Panc1 (cell line): ENCODE measurements at regions not wholly inside any gene's neighbourhood (a gene's known extent, or its start where the extent isn't known, plus 50 kb on each side); places are given as distances from the start of the nearest gene placed in this dataset.
"Not testable (repeated sequence)": the region's sequence is repeated elsewhere in the genome, so short reads cannot be mapped to it uniquely, and the experiment has no call there.

ENCODE experiments used
- ATAC-seq: fragments of 200-7000 bp; cut with Tn5 transposase; 2 replicates; pipeline ENCODE4 v1.9.1; 2020; ENCODE audit warnings: mild to moderate bottlenecking, moderate library complexity
- BruUV-seq: library from RNA; stranded (reverse); fragments of 400-500 nt; replicated peaks from 2 replicates; lab custom pipeline; 2021; lab: Mats Ljungman, UMichigan
- CTCF ChIA-PET: fragments of 300-600 bp; sonication (Branson Sonifier 250); formaldehyde crosslinking; loops from one replicate; lab custom pipeline; 2022; ENCODE audit warnings: antibody characterized with exemption; lab: Charles Lee
- POLR2A ChIA-PET: fragments of 300-600 bp; sonication (Branson Sonifier 250); formaldehyde crosslinking; loops from one replicate; lab custom pipeline; 2022; ENCODE audit warnings: antibody characterized with exemption; lab: Charles Lee
- DNase-seq: peaks from one replicate; pipeline ENCODE4 v3.0.0-alpha.2; 2010; ENCODE audit warnings: low read depth, low spot score
- H3K27ac ChIP-seq: 2 replicates; pipeline ENCODE4 v1.5.1; 2011; ENCODE audit warnings: mild to moderate bottlenecking, low read length, inconsistent platforms
- H3K27me3 ChIP-seq: fragments of 200-500 bp; sonication (Bioruptor generic); 2 replicates; pipeline ENCODE4 v1.6.0; 2014; ENCODE audit warnings: low read length, inconsistent platforms; ENCODE audit not compliant: control insufficient read depth, insufficient read depth
- H3K36me3 ChIP-seq: fragments of 200-500 bp; sonication (Bioruptor generic); 2 replicates; pipeline ENCODE4 v1.5.1; 2014; ENCODE audit warnings: inconsistent platforms, mild to moderate bottlenecking, low read length, moderate library complexity; ENCODE audit not compliant: control insufficient read depth, insufficient read depth
- H3K4me1 ChIP-seq: 2 replicates; pipeline ENCODE4 v1.5.1; 2011; ENCODE audit warnings: inconsistent platforms, mild to moderate bottlenecking, low read length, moderate library complexity; ENCODE audit not compliant: control insufficient read depth, insufficient read depth
- H3K4me3 ChIP-seq, 2 experiments: 2 replicates each; pipeline ENCODE4 v1.5.1; 2011 to 2012; ENCODE audit warnings: low read depth in 2 of 2, low read length in 2 of 2, mild to moderate bottlenecking in 2 of 2, inconsistent platforms in 1 of 2, moderate library complexity in 1 of 2
- H3K9me3 ChIP-seq: fragments of 200-500 bp; sonication (Bioruptor generic); 2 replicates; pipeline ENCODE4 v1.5.1; 2014; ENCODE audit warnings: low read depth, mild to moderate bottlenecking, inconsistent platforms, low read length, moderate library complexity; ENCODE audit not compliant: control insufficient read depth, insufficient read depth
- CTCF ChIP-seq: fragments of 450-650 bp; IDR thresholded peaks from 2 replicates; pipeline ENCODE4 v1.5.1; 2017; ENCODE audit warnings: mild to moderate bottlenecking
- POLR2AphosphoS5 ChIP-seq: IDR thresholded peaks from 2 replicates; pipeline ENCODE4 v1.6.1; 2012; ENCODE audit warnings: mild to moderate bottlenecking, low read depth, low read length, moderate library complexity
- SIN3A ChIP-seq: IDR thresholded peaks from 2 replicates; pipeline ENCODE4 v1.6.1; 2012; ENCODE audit warnings: low read depth, mild to moderate bottlenecking, low read length, moderate library complexity, borderline replicate concordance; ENCODE audit not compliant: insufficient read depth
- TCF7L2 ChIP-seq: IDR thresholded peaks from 2 replicates; pipeline ENCODE4 v1.6.1; 2011; ENCODE audit warnings: mild to moderate bottlenecking, low read depth, low read length, inconsistent platforms
- in situ Hi-C: cut with HindIII; loops from 2 replicates; pipeline ENCODE4 v1.10.0; 2016; ENCODE audit warnings: low sequenced_read_pairs, low pct_unique_long_range_greater_than_20kb
- intact Hi-C: fragments of 100-400 bp; cut with micrococcal nuclease; formaldehyde crosslinking; loops from one replicate; pipeline ENCODE4 v1.10.0; 2022; ENCODE audit not compliant: unreplicated experiment
- TF ChIP-seq, protein P1 (sequence below), 2 experiments: IDR thresholded peaks; 2 replicates each; pipeline ENCODE4 v1.6.1; 2011 to 2012; ENCODE audit warnings: low read depth in 2 of 2, control low read depth in 1 of 2, low read length in 1 of 2, mild to moderate bottlenecking in 1 of 2, moderate library complexity in 1 of 2; ENCODE audit not compliant: insufficient read depth in 1 of 2

- CTCF ChIA-PET, result no interaction called here
- TF ChIP-seq TCF7L2, result no peak
- TF ChIP-seq POLR2AphosphoS5, result no peak
- TF ChIP-seq SIN3A, result no peak
- TF ChIP-seq, protein P1, sequence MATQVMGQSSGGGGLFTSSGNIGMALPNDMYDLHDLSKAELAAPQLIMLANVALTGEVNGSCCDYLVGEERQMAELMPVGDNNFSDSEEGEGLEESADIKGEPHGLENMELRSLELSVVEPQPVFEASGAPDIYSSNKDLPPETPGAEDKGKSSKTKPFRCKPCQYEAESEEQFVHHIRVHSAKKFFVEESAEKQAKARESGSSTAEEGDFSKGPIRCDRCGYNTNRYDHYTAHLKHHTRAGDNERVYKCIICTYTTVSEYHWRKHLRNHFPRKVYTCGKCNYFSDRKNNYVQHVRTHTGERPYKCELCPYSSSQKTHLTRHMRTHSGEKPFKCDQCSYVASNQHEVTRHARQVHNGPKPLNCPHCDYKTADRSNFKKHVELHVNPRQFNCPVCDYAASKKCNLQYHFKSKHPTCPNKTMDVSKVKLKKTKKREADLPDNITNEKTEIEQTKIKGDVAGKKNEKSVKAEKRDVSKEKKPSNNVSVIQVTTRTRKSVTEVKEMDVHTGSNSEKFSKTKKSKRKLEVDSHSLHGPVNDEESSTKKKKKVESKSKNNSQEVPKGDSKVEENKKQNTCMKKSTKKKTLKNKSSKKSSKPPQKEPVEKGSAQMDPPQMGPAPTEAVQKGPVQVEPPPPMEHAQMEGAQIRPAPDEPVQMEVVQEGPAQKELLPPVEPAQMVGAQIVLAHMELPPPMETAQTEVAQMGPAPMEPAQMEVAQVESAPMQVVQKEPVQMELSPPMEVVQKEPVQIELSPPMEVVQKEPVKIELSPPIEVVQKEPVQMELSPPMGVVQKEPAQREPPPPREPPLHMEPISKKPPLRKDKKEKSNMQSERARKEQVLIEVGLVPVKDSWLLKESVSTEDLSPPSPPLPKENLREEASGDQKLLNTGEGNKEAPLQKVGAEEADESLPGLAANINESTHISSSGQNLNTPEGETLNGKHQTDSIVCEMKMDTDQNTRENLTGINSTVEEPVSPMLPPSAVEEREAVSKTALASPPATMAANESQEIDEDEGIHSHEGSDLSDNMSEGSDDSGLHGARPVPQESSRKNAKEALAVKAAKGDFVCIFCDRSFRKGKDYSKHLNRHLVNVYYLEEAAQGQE (IDR thresholded peaks at IDR 0.05; ENCODE audit: insufficient read depth in 1 of 2, low read depth in 2 of 2, low read length in 1 of 2), result no peak
- no peak for TF ChIP-seq CTCF
- intact Hi-C loops, result no loop called here
- Histone ChIP-seq H3K36me3 (no peaks in the 10 kb centered on the region), H3K4me3 (no peak overlapping the region), H3K27ac (no peak overlapping the region), H3K9me3 (no peaks in the 10 kb centered on the region), H3K4me1 (no peaks in the 10 kb centered on the region), H3K27me3 (no peaks in the 10 kb centered on the region)
- BruUV-seq, result no TSS peak
- POLR2A ChIA-PET, result no interaction called here
- no peak for ATAC-seq
- no peak for DNase-seq
- in situ Hi-C loops, result no loop called here
Observed at GRCh38 chrX:4627414-4627813, 914.0 kb upstream of the PRKX start.

- intact Hi-C loops, result no loop called here
- no peak for ATAC-seq
- no peak for TF ChIP-seq POLR2AphosphoS5
- no peak for TF ChIP-seq CTCF
- no peak for TF ChIP-seq SIN3A
- no peak for TF ChIP-seq TCF7L2
- TF ChIP-seq, protein P1 (IDR thresholded peaks at IDR 0.05; ENCODE audit: insufficient read depth in 1 of 2, low read depth in 2 of 2, low read length in 1 of 2), result no peak
- in situ Hi-C loops, result no loop called here
- POLR2A ChIA-PET, result no interaction called here
- Histone ChIP-seq H3K36me3 (no peaks in the 10 kb centered on the region), H3K27ac (no peak overlapping the region), H3K27me3 (no peaks in the 10 kb centered on the region), H3K4me1 (no peaks in the 10 kb centered on the region), H3K9me3 (no peaks in the 10 kb centered on the region), H3K4me3 (no peak overlapping the region)
- DNase-seq, result no peak
- CTCF ChIA-PET, result no interaction called here
- BruUV-seq, result no TSS peak
Observed at GRCh38 chrX:4622486-4623167, 909.2 kb upstream of the PRKX start.

GRCh38 chrX:4613651-4614050, 900.2 kb upstream of the PRKX start:
- POLR2A ChIA-PET, H3K4me1 ChIP-seq, H3K9me3 ChIP-seq, H3K27ac ChIP-seq, BruUV-seq, intact Hi-C loops, H3K36me3 ChIP-seq, ATAC-seq, H3K4me3 ChIP-seq, DNase-seq, in situ Hi-C loops, H3K27me3 ChIP-seq, CTCF ChIA-PET: not testable (repeated sequence)
